ENCODE measurements at regions not wholly inside any gene's neighbourhood (a gene's known extent, or its start where the extent isn't known, plus 50 kb on each side); places are given as distances from the start of the nearest gene placed in this dataset.

GRCh38 chr11:80388536-80388935 lies 947.7 kb upstream of the TENM4 start:
- no peak for TF ChIP-seq PATZ1 (CRISPR knock-in tag; IDR thresholded peaks at IDR 0.05; ENCODE audit: borderline replicate concordance)
- TF ChIP-seq RARB (CRISPR knock-in tag; IDR thresholded peaks at IDR 0.05): no peak
- no peak for TF ChIP-seq BACH2 (CRISPR knock-in tag; IDR thresholded peaks at IDR 0.05; ENCODE audit: borderline replicate concordance)
- TF ChIP-seq ZNF8 (CRISPR knock-in tag; IDR thresholded peaks at IDR 0.05): no peak
- no peak for TF ChIP-seq ZNF565 (CRISPR knock-in tag; conservative IDR thresholded peaks at IDR 0.05; ENCODE audit: low read depth)
- no peak for TF ChIP-seq ZFP3 (CRISPR knock-in tag; IDR thresholded peaks at IDR 0.05)
- TF ChIP-seq TOX (CRISPR knock-in tag; IDR thresholded peaks at IDR 0.05; ENCODE audit: borderline replicate concordance): no peak

Measured in SK-N-SH treated with all-trans-retinoic acid at 6 μM for 48 hours (cell line).